ENCODE measurements at regions not wholly inside any gene's neighbourhood (a gene's known extent, or its start where the extent isn't known, plus 50 kb on each side); places are given as distances from the start of the nearest gene placed in this dataset.
"Not testable (repeated sequence)": the region's sequence is repeated elsewhere in the genome, so short reads cannot be mapped to it uniquely, and the experiment has no call there.

DNA sequence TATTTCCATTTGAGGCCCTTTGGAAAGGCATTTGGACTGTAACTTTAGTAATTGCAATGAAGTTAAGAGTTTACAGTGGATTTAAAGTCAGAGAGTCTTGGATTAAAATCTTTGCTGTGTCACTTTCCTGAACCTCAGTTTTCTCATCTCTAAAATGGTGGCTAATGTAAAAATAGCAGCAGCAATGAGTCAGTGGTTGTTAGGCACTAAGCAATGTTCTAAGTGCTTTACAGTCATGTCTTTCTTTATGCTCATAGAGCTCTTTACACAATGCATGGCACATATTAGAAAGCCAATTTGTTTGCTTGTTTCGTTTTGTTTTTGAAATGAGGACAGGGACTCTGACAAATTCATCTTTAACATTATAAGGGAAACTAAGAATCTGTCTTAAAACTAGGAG is 222.7 kb upstream of the DNAJC19 start:
- H3K4me2 ChIP-seq (ENCODE audit: low read length) = no peak overlapping the region
- H2AFZ ChIP-seq (ENCODE audit: low read depth, low read length) = no peak overlapping the region
- no peak overlapping the region for H3K27ac ChIP-seq (ENCODE audit: low read length)
- H3K79me2 ChIP-seq (ENCODE audit: low read length) = no peaks in the 10 kb centered on the region
- H3K9ac ChIP-seq (ENCODE audit: low read length) = no peak overlapping the region
- no peaks in the 10 kb centered on the region for H4K20me1 ChIP-seq (ENCODE audit: insufficient read depth, low read length)
- no peaks in the 10 kb centered on the region for H3K27me3 ChIP-seq (ENCODE audit: low read depth, low read length)
- TF ChIP-seq, protein P1, sequence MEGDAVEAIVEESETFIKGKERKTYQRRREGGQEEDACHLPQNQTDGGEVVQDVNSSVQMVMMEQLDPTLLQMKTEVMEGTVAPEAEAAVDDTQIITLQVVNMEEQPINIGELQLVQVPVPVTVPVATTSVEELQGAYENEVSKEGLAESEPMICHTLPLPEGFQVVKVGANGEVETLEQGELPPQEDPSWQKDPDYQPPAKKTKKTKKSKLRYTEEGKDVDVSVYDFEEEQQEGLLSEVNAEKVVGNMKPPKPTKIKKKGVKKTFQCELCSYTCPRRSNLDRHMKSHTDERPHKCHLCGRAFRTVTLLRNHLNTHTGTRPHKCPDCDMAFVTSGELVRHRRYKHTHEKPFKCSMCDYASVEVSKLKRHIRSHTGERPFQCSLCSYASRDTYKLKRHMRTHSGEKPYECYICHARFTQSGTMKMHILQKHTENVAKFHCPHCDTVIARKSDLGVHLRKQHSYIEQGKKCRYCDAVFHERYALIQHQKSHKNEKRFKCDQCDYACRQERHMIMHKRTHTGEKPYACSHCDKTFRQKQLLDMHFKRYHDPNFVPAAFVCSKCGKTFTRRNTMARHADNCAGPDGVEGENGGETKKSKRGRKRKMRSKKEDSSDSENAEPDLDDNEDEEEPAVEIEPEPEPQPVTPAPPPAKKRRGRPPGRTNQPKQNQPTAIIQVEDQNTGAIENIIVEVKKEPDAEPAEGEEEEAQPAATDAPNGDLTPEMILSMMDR (IDR thresholded peaks at IDR 0.05; ENCODE audit: low read depth, low read length) = no peak
- no peak for TF ChIP-seq EZH2phosphoT487 (IDR thresholded peaks at IDR 0.05; ENCODE audit: low read depth)
- H3K36me3 ChIP-seq (replicated peaks; ENCODE audit: low read depth, low read length) = no peaks in the 10 kb centered on the region
- no peaks in the 10 kb centered on the region for H3K9me3 ChIP-seq (ENCODE audit: insufficient read depth, low read length)
- H3K4me3 ChIP-seq (ENCODE audit: low read length) = no peak overlapping the region
- no peaks in the 10 kb centered on the region for H3K4me1 ChIP-seq (ENCODE audit: low read length)

DNA sequence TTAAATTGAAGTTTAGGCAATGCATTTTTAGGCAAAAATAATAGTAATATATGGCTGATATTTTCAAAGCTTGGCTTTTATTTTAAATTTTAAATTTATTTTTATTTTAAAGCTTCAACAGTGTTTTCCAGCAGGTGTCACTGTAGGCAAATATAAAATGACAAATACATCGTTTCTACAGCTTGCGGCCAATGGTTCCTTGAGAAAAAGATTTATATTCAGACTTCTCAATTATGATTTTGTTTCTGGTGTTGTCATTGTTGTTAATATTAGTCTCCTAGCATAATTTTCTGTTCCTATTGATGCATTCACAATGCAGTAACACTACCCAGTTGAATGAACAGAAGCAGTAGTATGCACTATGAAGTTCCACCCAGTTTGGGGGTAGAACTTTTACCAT is 220.7 kb upstream of the DNAJC19 start:
- H3K9ac ChIP-seq (ENCODE audit: low read length) = no peak overlapping the region
- H3K36me3 ChIP-seq (replicated peaks; ENCODE audit: low read depth, low read length) = no peaks in the 10 kb centered on the region
- TF ChIP-seq, protein P1 (IDR thresholded peaks at IDR 0.05; ENCODE audit: low read depth, low read length) = peak; percentile 56
- no peak for TF ChIP-seq EZH2phosphoT487 (IDR thresholded peaks at IDR 0.05; ENCODE audit: low read depth)
- no peak overlapping the region for H3K27ac ChIP-seq (ENCODE audit: low read length)
- no peaks in the 10 kb centered on the region for H3K9me3 ChIP-seq (ENCODE audit: insufficient read depth, low read length)
- H2AFZ ChIP-seq (ENCODE audit: low read depth, low read length) = no peak overlapping the region
- H3K4me1 ChIP-seq (ENCODE audit: low read length) = no peaks in the 10 kb centered on the region
- no peaks in the 10 kb centered on the region for H4K20me1 ChIP-seq (ENCODE audit: insufficient read depth, low read length)
- H3K4me3 ChIP-seq (ENCODE audit: low read length) = no peak overlapping the region
- H3K4me2 ChIP-seq (ENCODE audit: low read length) = no peak overlapping the region
- H3K27me3 ChIP-seq (ENCODE audit: low read depth, low read length) = no peaks in the 10 kb centered on the region
- H3K79me2 ChIP-seq (ENCODE audit: low read length) = no peaks in the 10 kb centered on the region

DNA sequence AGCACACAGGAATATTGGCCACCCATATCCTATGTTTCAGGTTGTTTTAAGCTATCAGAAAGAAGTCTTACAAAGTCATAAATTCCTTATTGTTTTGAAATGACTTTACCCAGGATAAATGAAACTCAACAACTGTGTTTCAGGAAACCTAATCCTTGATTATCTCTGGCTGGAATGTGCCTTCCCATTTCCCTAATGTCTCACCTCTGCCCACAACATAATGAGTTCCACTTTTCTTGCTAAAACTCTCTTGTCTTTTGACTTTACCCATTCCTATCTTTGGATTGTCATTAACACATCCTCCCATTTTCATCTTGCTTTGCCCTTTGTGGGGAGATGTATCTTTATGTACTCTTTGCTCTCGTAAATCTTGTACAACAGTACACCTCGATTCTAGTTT is 200.0 kb upstream of the DNAJC19 start:
- TF ChIP-seq, protein P1 (IDR thresholded peaks at IDR 0.05; ENCODE audit: low read depth, low read length) = no peak
- TF ChIP-seq EZH2phosphoT487 (IDR thresholded peaks at IDR 0.05; ENCODE audit: low read depth) = no peak
- Histone ChIP-seq H3K27ac (ENCODE audit: low read length) (no peak overlapping the region), H3K9me3 (ENCODE audit: insufficient read depth, low read length) (no peaks in the 10 kb centered on the region), H4K20me1 (ENCODE audit: insufficient read depth, low read length) (no peaks in the 10 kb centered on the region), H3K79me2 (ENCODE audit: low read length) (no peaks in the 10 kb centered on the region), H3K9ac (ENCODE audit: low read length) (no peak overlapping the region), H3K4me3 (ENCODE audit: low read length) (no peak overlapping the region), H3K36me3 (replicated peaks; ENCODE audit: low read depth, low read length) (no peaks in the 10 kb centered on the region), H3K27me3 (ENCODE audit: low read depth, low read length) (no peaks in the 10 kb centered on the region), H3K4me2 (ENCODE audit: low read length) (no peak overlapping the region), H3K4me1 (ENCODE audit: low read length) (no peaks in the 10 kb centered on the region), H2AFZ (ENCODE audit: low read depth, low read length) (no peak overlapping the region)

DNA sequence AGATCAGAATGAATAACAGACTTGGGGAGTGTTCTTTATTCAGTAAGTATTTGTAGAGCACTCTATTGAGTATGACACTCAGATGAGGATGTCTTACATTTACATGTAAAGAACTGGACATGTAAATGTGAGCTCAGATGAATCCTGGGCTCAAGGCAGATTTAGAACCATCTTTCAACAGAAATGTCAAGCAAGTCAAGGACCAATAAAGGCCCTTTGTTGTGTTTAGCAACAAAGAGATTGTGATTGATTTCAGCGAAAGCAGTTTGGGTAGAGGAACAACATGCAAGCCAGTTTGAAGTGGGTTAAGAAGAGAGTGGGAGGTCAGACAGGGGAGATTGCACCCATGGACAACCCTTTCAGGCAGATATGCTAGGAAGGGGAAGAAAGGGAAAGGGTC is 194.2 kb upstream of the DNAJC19 start:
- no peaks in the 10 kb centered on the region for H4K20me1 ChIP-seq (ENCODE audit: insufficient read depth, low read length)
- H3K27ac ChIP-seq (ENCODE audit: low read length) = no peak overlapping the region
- H3K9me3 ChIP-seq (ENCODE audit: insufficient read depth, low read length) = no peaks in the 10 kb centered on the region
- H3K4me1 ChIP-seq (ENCODE audit: low read length) = no peaks in the 10 kb centered on the region
- H2AFZ ChIP-seq (ENCODE audit: low read depth, low read length) = no peak overlapping the region
- no peaks in the 10 kb centered on the region for H3K36me3 ChIP-seq (replicated peaks; ENCODE audit: low read depth, low read length)
- H3K9ac ChIP-seq (ENCODE audit: low read length) = no peak overlapping the region
- TF ChIP-seq, protein P1 (IDR thresholded peaks at IDR 0.05; ENCODE audit: low read depth, low read length) = no peak
- TF ChIP-seq EZH2phosphoT487 (IDR thresholded peaks at IDR 0.05; ENCODE audit: low read depth) = no peak
- no peaks in the 10 kb centered on the region for H3K27me3 ChIP-seq (ENCODE audit: low read depth, low read length)
- H3K4me2 ChIP-seq (ENCODE audit: low read length) = no peak overlapping the region
- H3K79me2 ChIP-seq (ENCODE audit: low read length) = no peaks in the 10 kb centered on the region
- no peak overlapping the region for H3K4me3 ChIP-seq (ENCODE audit: low read length)

DNA sequence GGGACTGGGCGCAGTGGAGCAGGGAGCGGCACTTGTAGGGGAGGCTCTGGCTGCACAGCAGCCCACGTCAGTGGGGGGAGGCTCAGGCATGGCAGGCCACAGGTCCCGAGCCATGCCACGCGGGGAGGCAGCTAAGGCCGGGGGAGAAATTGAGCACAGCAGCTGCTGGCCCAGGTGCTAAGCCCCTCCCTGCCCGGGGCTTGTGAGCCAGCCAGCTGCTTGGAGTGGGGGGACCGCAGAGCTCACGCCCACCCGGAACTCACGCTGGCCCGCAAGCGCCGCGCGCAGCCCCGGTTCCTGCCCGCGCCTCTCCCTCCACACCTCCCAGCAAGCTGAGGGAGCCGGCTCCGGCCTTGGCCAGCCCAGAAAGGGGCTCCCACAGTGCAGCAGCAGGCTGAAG is 193.5 kb upstream of the DNAJC19 start:
- not testable (repeated sequence) for H3K79me2 ChIP-seq (ENCODE audit: low read length); H3K4me2 ChIP-seq (ENCODE audit: low read length); H3K27me3 ChIP-seq (ENCODE audit: low read depth, low read length); H4K20me1 ChIP-seq (ENCODE audit: insufficient read depth, low read length); H3K9me3 ChIP-seq (ENCODE audit: insufficient read depth, low read length); H3K4me1 ChIP-seq (ENCODE audit: low read length); H3K4me3 ChIP-seq (ENCODE audit: low read length); H3K27ac ChIP-seq (ENCODE audit: low read length); H2AFZ ChIP-seq (ENCODE audit: low read depth, low read length); H3K36me3 ChIP-seq (replicated peaks; ENCODE audit: low read depth, low read length); H3K9ac ChIP-seq (ENCODE audit: low read length)

Measured in OCI-LY3 (cell line).